ENCODE measurements at regions not wholly inside any gene's neighbourhood (a gene's known extent, or its start where the extent isn't known, plus 50 kb on each side); places are given as distances from the start of the nearest gene placed in this dataset.

- no peak for TF ChIP-seq CTCF (IDR thresholded peaks at IDR 0.05)
- no peak for TF ChIP-seq EZH2 (IDR thresholded peaks at IDR 0.05)
- TF ChIP-seq EZH2phosphoT487 (IDR thresholded peaks at IDR 0.05), result no peak
These were observed 64.6 kb downstream of the GOLGA6L7 start for GRCh38 chr15:28783873-28784272.

Measured in neural progenitor cell (in vitro differentiated cells).